ENCODE measurements at regions not wholly inside any gene's neighbourhood (a gene's known extent, or its start where the extent isn't known, plus 50 kb on each side); places are given as distances from the start of the nearest gene placed in this dataset.

- Histone ChIP-seq H4K8ac (replicated peaks; ENCODE audit: insufficient read length, low read depth, low read length) (no peak overlapping the region), H4K5ac (ENCODE audit: insufficient read length, low read depth, low read length) (no peak overlapping the region), H3K23ac (ENCODE audit: insufficient read length, low read depth, low read length) (no peak overlapping the region), H2BK15ac (ENCODE audit: low read depth, low read length) (no peak overlapping the region), H3K9me3 (ENCODE audit: control insufficient read depth, low read depth, low read length) (no peaks in the 10 kb centered on the region), H4K91ac (ENCODE audit: insufficient read length, low read depth, low read length) (no peak overlapping the region), H2AK5ac (ENCODE audit: insufficient read length, low read length) (no peak overlapping the region), H3K4ac (ENCODE audit: low read depth, low read length) (no peak overlapping the region), H3K27ac (ENCODE audit: insufficient read length, low read depth, low read length) (no peak overlapping the region), H3K79me1 (ENCODE audit: insufficient read depth, low read depth, low read length, poor library complexity, severe bottlenecking) (no peaks in the 10 kb centered on the region), H3K14ac (ENCODE audit: insufficient read depth, low read length) (no peak overlapping the region), H3K27me3 (ENCODE audit: insufficient read depth, low read length) (no peaks in the 10 kb centered on the region), H3T11ph (ENCODE audit: low read length) (no peak overlapping the region), H3K4me1 (ENCODE audit: insufficient read depth, low read length) (no peaks in the 10 kb centered on the region), H3K23me2 (ENCODE audit: insufficient read length, low read depth, low read length, poor library complexity, severe bottlenecking) (no peaks in the 10 kb centered on the region), H2BK20ac (ENCODE audit: low read depth, low read length, poor library complexity, severe bottlenecking) (no peak overlapping the region), H4K20me1 (ENCODE audit: control insufficient read depth, insufficient read depth, insufficient read length) (no peaks in the 10 kb centered on the region), H2AFZ (ENCODE audit: low read length) (no peak overlapping the region), H2BK120ac (ENCODE audit: low read depth, low read length, poor library complexity, severe bottlenecking) (no peak overlapping the region), H2BK5ac (ENCODE audit: insufficient read length, low read length) (no peak overlapping the region), H3K56ac (ENCODE audit: insufficient read length, low read depth, low read length) (no peak overlapping the region), H3K4me2 (ENCODE audit: insufficient read depth, insufficient read length, low read length) (no peak overlapping the region), H3K79me2 (ENCODE audit: insufficient read depth, low read length) (no peaks in the 10 kb centered on the region), H2BK12ac (ENCODE audit: insufficient read length, low read depth, low read length) (no peak overlapping the region), H3K18ac (ENCODE audit: insufficient read length, low read depth, low read length) (no peak overlapping the region), H3K9ac (ENCODE audit: extremely low read depth, insufficient read length, low read length) (no peak overlapping the region)
- Mint-ChIP-seq H3K27me3 (ENCODE audit: low read depth) (no peaks in the 10 kb centered on the region), H3K4me3 (no peak overlapping the region), H3K4me1 (peaks cover 4 to 6% of the 10 kb centered on the region in 2 experiments; a peak in 2 of 4 replicates), H3K9me3 (no peaks in the 10 kb centered on the region), H3K36me3 (ENCODE audit: insufficient read depth in 1 of 3, low read depth in 3 of 3) (no peaks in the 10 kb centered on the region), H3K27ac (no peak overlapping the region)
- no peak for DNase-seq
- WGBS (ENCODE audit: extremely low coverage, insufficient read length, low lambda C conversion rate), result no CpG with 5 or more reads among the region's 9 CpGs
- no peak for TF ChIP-seq CTCF (conservative IDR thresholded peaks at IDR 0.05)
Observed at GRCh38 chr20:58024241-58024721, 204.2 kb downstream of the ANKRD60 start.
